Astrocyte (in vitro differentiated cells and primary cell): ENCODE measurements at regions not wholly inside any gene's neighbourhood (a gene's known extent, or its start where the extent isn't known, plus 50 kb on each side); places are given as distances from the start of the nearest gene placed in this dataset.
A peak's percentile ranks its signal among the peaks of the same experiment; 100 is the strongest.

ENCODE experiments used
- DNase-seq: peaks from one replicate; pipeline ENCODE4 v3.0.0-alpha.2; 2010; ENCODE audit warnings: low read depth
- FAIRE-seq: peaks from 2 replicates; lab custom pipeline; 2011; peaks lifted over from hg19 to GRCh38; lab: Jason Lieb, UNC
- H2AFZ ChIP-seq: 2 replicates; pipeline ENCODE4 v1.6.0; 2012; ENCODE audit warnings: low read depth, low read length, inconsistent platforms
- H3K27ac ChIP-seq: 2 replicates; pipeline ENCODE4 v1.5.1; 2011; ENCODE audit warnings: low read depth, low read length, inconsistent platforms
- H3K27me3 ChIP-seq: 2 replicates; pipeline ENCODE4 v1.6.0; 2011; ENCODE audit warnings: low read length, inconsistent platforms; ENCODE audit not compliant: insufficient read depth
- H3K36me3 ChIP-seq: 2 replicates; pipeline ENCODE4 v1.5.1; 2011; ENCODE audit warnings: low read length, inconsistent platforms; ENCODE audit not compliant: insufficient read depth
- H3K4me1 ChIP-seq: 2 replicates; pipeline ENCODE4 v1.5.1; 2011; ENCODE audit warnings: low read length, inconsistent platforms; ENCODE audit not compliant: insufficient read depth
- H3K4me2 ChIP-seq: 2 replicates; pipeline ENCODE4 v1.6.0; 2012; ENCODE audit warnings: low read length, inconsistent platforms
- H3K4me3 ChIP-seq: 2 replicates; pipeline ENCODE4 v1.5.1; 2011; ENCODE audit warnings: low read depth, mild to moderate bottlenecking, low read length, inconsistent platforms; ENCODE audit not compliant: insufficient read depth
- H3K79me2 ChIP-seq: 2 replicates; pipeline ENCODE4 v1.6.0; 2012; ENCODE audit warnings: mild to moderate bottlenecking, low read length, inconsistent platforms; ENCODE audit not compliant: insufficient read depth
- H3K9ac ChIP-seq: 2 replicates; pipeline ENCODE4 v1.6.0; 2012; ENCODE audit warnings: mild to moderate bottlenecking, low read length, inconsistent platforms
- H3K9me3 ChIP-seq: 2 replicates; pipeline ENCODE4 v1.5.1; 2012; ENCODE audit warnings: low read depth, mild to moderate bottlenecking, low read length, inconsistent platforms; ENCODE audit not compliant: insufficient read depth
- H4K20me1 ChIP-seq: 2 replicates; pipeline ENCODE4 v1.6.0; 2012; ENCODE audit warnings: low read length, inconsistent platforms; ENCODE audit not compliant: insufficient read depth
- H3K27ac Mint-ChIP-seq: one replicate; pipeline ENCODE4 v1.8.0; 2021; ENCODE audit warnings: mild to moderate bottlenecking, mixed read lengths; ENCODE audit not compliant: unreplicated experiment
- H3K27me3 Mint-ChIP-seq: one replicate; pipeline ENCODE4 v1.8.0; 2021; ENCODE audit warnings: low read depth, mixed read lengths; ENCODE audit not compliant: unreplicated experiment
- H3K36me3 Mint-ChIP-seq: one replicate; pipeline ENCODE4 v1.8.0; 2021; ENCODE audit warnings: low read depth, mixed read lengths; ENCODE audit not compliant: unreplicated experiment
- H3K4me1 Mint-ChIP-seq: one replicate; pipeline ENCODE4 v1.8.0; 2021; ENCODE audit warnings: low read depth, mixed read lengths; ENCODE audit not compliant: unreplicated experiment
- H3K4me3 Mint-ChIP-seq: one replicate; pipeline ENCODE4 v1.8.0; 2021; ENCODE audit warnings: mild to moderate bottlenecking, moderate library complexity, mixed read lengths; ENCODE audit not compliant: unreplicated experiment
- H3K9me3 Mint-ChIP-seq: one replicate; pipeline ENCODE4 v1.8.0; 2021; ENCODE audit warnings: mild to moderate bottlenecking, mixed read lengths; ENCODE audit not compliant: unreplicated experiment
- EZH2 ChIP-seq: IDR thresholded peaks from 2 replicates; pipeline ENCODE4 v1.6.1; 2012; ENCODE audit warnings: mild to moderate bottlenecking, low read length, inconsistent platforms; ENCODE audit not compliant: insufficient read depth

DNA sequence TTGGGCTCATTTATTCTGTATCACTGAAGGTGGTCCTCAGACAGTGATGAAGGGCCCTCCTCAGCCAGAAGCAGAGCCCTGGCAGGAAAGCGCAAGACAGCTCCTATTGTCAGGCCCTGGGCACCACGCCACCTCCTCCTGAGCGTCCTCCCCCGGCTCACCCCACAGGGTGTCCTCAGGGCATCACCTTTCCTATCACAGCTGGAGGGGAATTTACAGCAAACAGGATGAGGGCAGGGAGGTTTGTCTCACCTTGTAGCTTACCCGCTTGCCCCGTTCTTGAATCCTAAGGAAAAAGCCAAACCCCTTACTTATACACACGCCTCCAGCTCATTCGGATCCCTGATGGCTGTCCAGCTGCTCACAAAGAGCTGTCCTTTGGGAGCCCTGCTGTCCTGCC lies 50.2 kb upstream of the LANCL2 start:
- no peak for FAIRE-seq
- peak overlapping the region; percentile 47 for H3K27ac Mint-ChIP-seq
- no peaks in the 10 kb centered on the region for H3K4me1 Mint-ChIP-seq
- peaks cover 5% of the 10 kb centered on the region for H3K9me3 Mint-ChIP-seq
- H3K4me2 ChIP-seq, result no peak overlapping the region
- no peaks in the 10 kb centered on the region for H3K36me3 Mint-ChIP-seq
- no peaks in the 10 kb centered on the region for H4K20me1 ChIP-seq
- no peaks in the 10 kb centered on the region for H3K9me3 ChIP-seq
- no peak overlapping the region for H3K4me3 ChIP-seq
- no peaks in the 10 kb centered on the region for H3K36me3 ChIP-seq
- no peak overlapping the region for H3K27ac ChIP-seq
- H3K9ac ChIP-seq, result no peak overlapping the region
- DNase-seq, result no peak
- no peak overlapping the region for H2AFZ ChIP-seq
- H3K27me3 Mint-ChIP-seq, result peaks cover 10% of the 10 kb centered on the region
- H3K79me2 ChIP-seq, result no peaks in the 10 kb centered on the region
- no peaks in the 10 kb centered on the region for H3K27me3 ChIP-seq
- H3K4me3 Mint-ChIP-seq, result no peak overlapping the region
- no peak for TF ChIP-seq EZH2
- no peaks in the 10 kb centered on the region for H3K4me1 ChIP-seq
